Brain microvascular endothelial cell (primary cell): ENCODE measurements at regions not wholly inside any gene's neighbourhood (a gene's known extent, or its start where the extent isn't known, plus 50 kb on each side); places are given as distances from the start of the nearest gene placed in this dataset.

ENCODE experiments used
- DNase-seq: peaks from one replicate; pipeline ENCODE4 v3.0.0-alpha.2; 2020
- H3K27ac ChIP-seq: fragments of 250-450 bp; sonication (Bioruptor Pico); 2 replicates; pipeline ENCODE4 v1.5.1; 2020; ENCODE audit warnings: mild to moderate bottlenecking, moderate library complexity
- H3K27me3 ChIP-seq: fragments of 250-450 bp; sonication (Bioruptor Pico); replicated peaks from 2 replicates; pipeline ENCODE4 v1.5.1; 2020; ENCODE audit warnings: mild to moderate bottlenecking
- H3K36me3 ChIP-seq: fragments of 250-450 bp; sonication (Bioruptor Pico); replicated peaks from 2 replicates; pipeline ENCODE4 v1.5.1; 2020; ENCODE audit warnings: mild to moderate bottlenecking
- H3K4me3 ChIP-seq: 2 replicates; pipeline ENCODE4 v1.5.1; 2011; ENCODE audit warnings: low read depth, mild to moderate bottlenecking, control low read depth, low read length, moderate library complexity
- CTCF ChIP-seq: IDR thresholded peaks from 2 replicates; pipeline ENCODE4 v1.5.1; 2011; ENCODE audit warnings: low read depth, mild to moderate bottlenecking, moderate library complexity, low read length, control low read depth, inconsistent platforms; ENCODE audit errors: missing control alignments
- in situ Hi-C: cut with HindIII; loops from 2 replicates; pipeline ENCODE4 v1.10.0; 2017; ENCODE audit warnings: low sequenced_read_pairs, low pct_ligation_motif_present

- Histone ChIP-seq H3K27me3 (no peaks in the 10 kb centered on the region), H3K36me3 (no peaks in the 10 kb centered on the region), H3K27ac (no peak overlapping the region), H3K4me3 (no peak overlapping the region)
- no peak for TF ChIP-seq CTCF
- DNase-seq: no peak
- in situ Hi-C loops: no loop called here
Measured at GRCh38 chr12:89234324-89235114, 117.8 kb downstream of the DUSP6 start.

GRCh38 chr12:89231686-89232085, 120.6 kb downstream of the DUSP6 start:
- no peaks in the 10 kb centered on the region for H3K36me3 ChIP-seq
- in situ Hi-C loops: no loop called here
- no peak overlapping the region for H3K4me3 ChIP-seq
- TF ChIP-seq CTCF: no peak
- no peak for DNase-seq
- H3K27me3 ChIP-seq: no peaks in the 10 kb centered on the region
- H3K27ac ChIP-seq: no peak overlapping the region

GRCh38 chr12:89230376-89231315, 121.7 kb downstream of the DUSP6 start:
- no peak for TF ChIP-seq CTCF
- in situ Hi-C loops: no loop called here
- H3K4me3 ChIP-seq: no peak overlapping the region
- H3K36me3 ChIP-seq: no peaks in the 10 kb centered on the region
- H3K27me3 ChIP-seq: no peaks in the 10 kb centered on the region
- no peak overlapping the region for H3K27ac ChIP-seq
- no peak for DNase-seq

- in situ Hi-C loops: no loop called here
- Histone ChIP-seq H3K27me3 (no peaks in the 10 kb centered on the region), H3K4me3 (no peak overlapping the region), H3K27ac (no peak overlapping the region), H3K36me3 (no peaks in the 10 kb centered on the region)
- no peak for DNase-seq
- no peak for TF ChIP-seq CTCF
Measured at GRCh38 chr12:89228491-89228890, 123.8 kb downstream of the DUSP6 start.

- Histone ChIP-seq H3K27me3 (no peaks in the 10 kb centered on the region), H3K27ac (no peak overlapping the region), H3K4me3 (no peak overlapping the region), H3K36me3 (no peaks in the 10 kb centered on the region)
- DNase-seq: no peak
- no peak for TF ChIP-seq CTCF
- in situ Hi-C loops: no loop called here
Measured at GRCh38 chr12:89227774-89228173, 124.5 kb downstream of the DUSP6 start.
